Kidney tubule cell (primary cell): ENCODE measurements at regions not wholly inside any gene's neighbourhood (a gene's known extent, or its start where the extent isn't known, plus 50 kb on each side); places are given as distances from the start of the nearest gene placed in this dataset.

Source experiments
- DNase-seq: peaks from one replicate; pipeline ENCODE4 v3.0.0-alpha.2; 2018; ENCODE audit warnings: low spot score

- DNase-seq, result no peak
Observed at GRCh38 chr19:29372461-29372860, 153.3 kb upstream of the VSTM2B start.

DNA sequence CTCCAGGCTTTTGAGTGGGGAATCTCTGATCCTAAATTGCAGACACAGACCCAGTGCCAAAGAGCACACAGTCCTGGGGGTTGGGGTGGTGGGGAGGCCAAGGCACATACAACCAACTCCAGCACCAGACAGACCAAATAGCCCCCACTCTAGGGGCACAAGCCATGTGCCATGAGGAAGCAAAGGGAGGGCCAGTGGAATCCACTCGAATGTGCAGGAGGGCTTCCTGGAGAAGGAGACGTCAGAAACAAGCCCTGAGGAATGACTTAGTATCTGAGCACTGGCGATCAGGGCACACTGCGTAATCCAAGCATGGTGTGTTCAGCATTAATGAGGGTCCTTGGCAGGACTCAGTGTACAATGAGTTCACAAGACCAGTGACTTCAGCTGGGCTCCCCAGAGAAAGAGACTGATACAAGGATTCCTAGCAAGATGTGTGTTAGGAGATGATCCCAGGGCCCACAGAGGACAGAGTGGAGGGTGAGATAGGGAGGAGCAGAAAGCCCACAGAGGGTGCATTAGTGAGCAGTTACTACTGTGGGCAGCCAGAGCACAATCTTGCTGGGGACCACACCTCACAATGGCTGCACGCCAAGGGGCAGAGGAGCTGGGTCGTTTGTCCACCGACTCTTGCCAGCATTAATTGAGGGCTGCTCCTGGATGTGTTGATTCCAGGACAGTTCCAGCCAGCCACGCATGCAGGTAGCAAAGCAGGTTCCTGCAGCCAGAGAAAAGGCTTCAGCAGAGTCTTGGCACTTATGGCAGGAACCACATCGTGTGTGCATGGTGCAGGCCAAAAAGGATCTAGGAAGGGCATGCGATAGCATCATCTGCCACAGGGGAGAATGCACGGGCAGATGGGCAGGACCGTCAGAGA, 152.6 kb upstream of the VSTM2B start:
- no peak for DNase-seq

GRCh38 chr19:29375429-29376119, 150.2 kb upstream of the VSTM2B start:
- DNase-seq, result no peak

- DNase-seq, result no peak
Observed at GRCh38 chr19:29376855-29377354, 148.9 kb upstream of the VSTM2B start.

GRCh38 chr19:29378126-29378525, 147.7 kb upstream of the VSTM2B start:
- no peak for DNase-seq

GRCh38 chr19:29378543-29379080, 147.2 kb upstream of the VSTM2B start:
- no peak for DNase-seq

- no peak for DNase-seq
Observed at GRCh38 chr19:29379257-29380021, 146.4 kb upstream of the VSTM2B start.

- DNase-seq, result no peak
Observed at GRCh38 chr19:29380581-29380980, 145.2 kb upstream of the VSTM2B start.

GRCh38 chr19:29381353-29382203, 144.2 kb upstream of the VSTM2B start:
- no peak for DNase-seq

DNA sequence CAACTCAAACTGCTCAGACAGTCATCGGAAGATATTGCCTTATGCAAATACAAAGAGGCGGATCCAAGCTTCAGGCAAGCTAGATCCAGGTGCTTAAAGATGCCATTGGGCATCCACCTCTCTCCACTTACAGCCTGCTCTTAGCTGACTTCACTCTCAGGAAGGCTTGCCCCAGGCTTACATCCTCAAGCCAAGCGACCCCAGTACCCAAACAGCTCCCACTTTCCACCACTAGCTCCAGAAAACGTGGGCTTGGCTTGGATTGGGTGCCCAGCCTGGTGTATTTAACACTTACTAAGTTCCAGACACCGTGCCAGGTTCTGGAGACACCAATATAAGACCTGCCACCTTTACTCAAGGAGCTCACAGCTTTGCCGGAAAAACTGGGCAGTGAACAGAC, 142.1 kb upstream of the VSTM2B start:
- DNase-seq, result no peak

DNA sequence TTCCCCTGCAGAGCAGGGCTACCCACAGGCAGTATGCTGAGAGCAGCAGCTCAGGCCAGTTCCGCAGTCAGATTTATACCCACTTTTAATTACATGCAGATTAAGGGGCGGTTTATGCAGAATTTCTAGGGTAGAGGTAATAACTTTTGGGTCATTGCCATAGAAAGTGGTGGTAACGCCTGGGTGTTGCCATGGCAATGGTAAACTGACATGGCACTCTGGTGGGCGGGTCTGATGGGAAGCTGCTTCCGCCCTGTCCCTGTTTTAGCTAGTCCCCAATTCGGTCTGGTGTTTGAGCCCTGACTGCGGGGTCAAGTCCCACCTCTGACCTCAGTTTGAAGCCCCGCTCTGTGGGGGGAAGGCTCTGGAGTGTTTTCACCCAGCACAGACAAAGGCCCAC, 141.1 kb upstream of the VSTM2B start:
- no peak for DNase-seq

DNA sequence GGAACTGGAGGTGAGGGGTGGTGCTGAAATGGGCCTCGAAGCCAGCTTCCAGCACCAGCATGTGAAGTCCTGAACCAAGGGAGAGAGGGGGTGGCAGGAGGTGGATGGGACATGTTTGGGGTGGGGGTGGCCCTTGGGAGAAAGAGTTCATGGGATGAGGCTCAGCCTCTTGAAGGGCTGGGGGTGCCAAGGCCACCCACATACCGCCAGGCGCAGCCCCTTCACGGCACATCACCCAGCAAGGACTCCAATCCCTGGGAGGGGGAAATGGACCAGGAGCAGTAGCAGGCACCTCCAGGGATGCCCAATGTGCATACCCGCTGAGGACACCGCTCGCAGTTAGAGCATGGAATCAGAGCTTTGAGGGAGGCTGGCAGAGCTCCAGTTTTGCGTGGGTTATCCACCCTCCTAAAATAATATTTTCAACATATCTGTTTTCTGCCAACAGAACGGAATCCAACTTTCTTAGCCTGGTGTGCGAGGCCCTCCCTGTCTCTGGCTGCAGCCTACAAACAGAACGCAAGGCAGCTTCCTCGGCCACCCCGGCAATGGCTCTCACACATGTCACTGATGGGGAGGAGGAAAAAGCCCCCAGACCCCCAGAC, 140.5 kb upstream of the VSTM2B start:
- no peak for DNase-seq

GRCh38 chr19:29386970-29387369, 138.8 kb upstream of the VSTM2B start:
- no peak for DNase-seq

DNA sequence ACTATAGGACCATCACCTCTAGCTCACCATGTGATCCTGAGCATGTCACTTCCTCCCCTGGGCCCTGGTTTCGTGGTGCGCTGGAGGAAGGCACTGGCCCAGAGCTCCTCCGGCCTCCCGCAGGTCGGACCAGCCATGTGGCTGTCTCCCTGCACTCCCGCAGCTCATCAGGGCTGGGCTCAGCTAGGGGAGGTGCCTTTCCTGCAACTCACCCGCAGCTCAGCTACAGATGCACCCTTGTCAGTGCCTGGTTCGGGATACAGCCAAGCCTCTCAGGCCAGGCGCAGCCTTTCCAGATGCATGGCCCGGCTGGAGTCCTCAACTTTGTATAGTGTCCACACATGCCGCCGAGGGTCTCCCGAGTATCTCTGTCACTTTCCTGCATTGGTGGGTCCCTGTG, 138.2 kb upstream of the VSTM2B start:
- DNase-seq, result no peak

DNA sequence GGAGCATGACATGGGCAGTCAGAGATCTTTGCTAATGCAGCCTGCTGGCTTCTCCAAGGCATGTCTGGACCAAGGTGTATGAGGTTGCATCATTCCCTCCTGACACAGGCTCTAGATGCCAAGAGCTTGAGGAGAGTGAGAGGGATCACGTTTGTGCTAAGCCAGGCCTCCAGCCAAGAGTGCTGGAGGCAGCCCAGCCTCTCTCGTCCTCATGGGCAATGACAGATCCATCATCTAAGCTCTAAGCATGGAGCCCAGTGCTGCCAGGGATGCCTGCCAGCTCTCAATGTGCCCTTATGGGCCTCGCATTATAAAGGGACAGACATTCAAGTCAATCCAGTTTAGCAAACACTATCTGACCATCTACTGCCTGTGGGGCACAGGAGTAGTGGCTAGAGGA, 136.3 kb upstream of the VSTM2B start:
- no peak for DNase-seq

- DNase-seq, result no peak
Observed at GRCh38 chr19:29390742-29391141, 135.1 kb upstream of the VSTM2B start.

GRCh38 chr19:29393915-29394460, 131.8 kb upstream of the VSTM2B start:
- no peak for DNase-seq

DNA sequence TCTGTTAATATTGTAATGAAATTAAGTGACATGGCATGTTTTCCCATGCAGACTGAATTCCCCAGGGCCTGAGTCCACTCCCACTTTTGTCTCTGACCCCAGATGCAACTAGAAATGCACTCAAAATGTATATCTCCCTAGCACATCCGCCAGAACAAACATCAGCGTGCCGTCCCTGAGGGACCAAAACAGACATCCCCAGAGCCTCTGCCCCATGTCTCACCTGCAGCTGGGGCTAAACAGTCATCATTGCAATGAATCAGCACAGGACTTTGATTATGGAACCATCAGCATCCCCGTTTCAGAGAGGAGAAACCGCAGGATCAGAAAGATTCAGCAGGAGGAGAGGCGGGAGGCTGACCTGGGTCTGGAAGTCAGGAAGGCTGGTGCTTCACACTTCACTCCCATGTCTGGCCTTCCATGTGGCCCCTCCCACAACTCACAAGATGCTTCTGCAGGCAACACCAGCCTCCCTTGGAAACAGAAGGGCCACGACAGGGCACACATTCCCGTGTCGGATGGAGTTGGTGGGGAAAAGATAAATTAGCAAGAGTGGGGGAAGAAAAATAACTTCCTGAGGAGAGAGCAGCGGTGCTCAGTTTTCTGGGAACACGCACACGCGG, 130.6 kb upstream of the VSTM2B start:
- DNase-seq, result no peak

DNA sequence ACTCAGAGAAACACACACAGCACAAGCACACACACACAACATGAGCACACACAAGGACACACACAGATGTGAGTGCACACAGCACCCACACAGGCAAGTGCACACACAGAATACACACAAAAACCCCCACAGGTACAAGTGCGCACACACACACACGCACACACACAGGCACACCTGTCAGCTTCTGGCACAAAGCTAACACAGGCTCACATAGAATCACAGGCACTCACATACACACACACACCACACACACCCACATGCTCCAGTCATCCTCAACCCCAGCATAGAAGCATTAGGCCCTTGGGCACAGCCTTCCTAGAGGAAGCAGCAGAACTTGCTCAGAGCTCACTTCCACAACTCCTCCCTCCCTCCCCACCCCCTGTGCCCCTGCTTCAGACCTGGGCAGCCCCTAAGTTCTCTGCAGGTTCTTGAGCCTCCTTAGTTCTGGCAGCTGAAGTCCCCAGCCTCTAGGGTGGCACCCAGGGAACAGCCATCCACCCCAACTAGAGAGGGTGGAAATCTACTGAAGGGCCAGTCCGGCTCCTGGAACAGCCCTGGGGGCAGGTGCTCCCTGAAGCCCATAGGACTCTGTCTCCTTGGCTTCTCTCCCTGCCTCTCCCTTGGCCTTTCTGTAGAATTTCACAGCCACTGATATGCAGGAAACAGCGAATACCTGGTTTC, 129.9 kb upstream of the VSTM2B start:
- DNase-seq, result no peak

DNA sequence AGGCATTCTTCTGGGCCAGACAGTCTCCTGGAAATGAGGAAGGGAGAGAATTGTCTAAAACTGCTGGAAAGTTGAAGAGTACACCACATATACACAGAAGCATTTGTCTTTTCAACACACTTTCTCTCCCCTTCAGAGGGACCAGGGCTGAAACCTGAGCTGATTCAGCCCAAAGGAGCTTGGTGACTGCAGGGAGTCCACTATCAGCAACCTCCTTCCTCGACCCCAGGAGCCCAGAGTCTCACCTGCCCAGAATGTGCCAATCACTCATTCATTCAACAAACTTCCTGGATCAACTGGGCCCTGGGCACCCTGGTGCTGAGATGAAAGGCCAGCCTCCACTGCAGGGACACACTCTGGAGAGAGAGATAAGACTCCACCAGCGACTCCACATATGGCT, 128.9 kb upstream of the VSTM2B start:
- DNase-seq, result no peak
